Activated naive CD4-positive, alpha-beta T cell treated with anti-CD3 and anti-CD28 coated beads, Interleukin-2, amount 50 U/mL, for 24 hours (primary cell): ENCODE measurements at regions not wholly inside any gene's neighbourhood (a gene's known extent, or its start where the extent isn't known, plus 50 kb on each side); places are given as distances from the start of the nearest gene placed in this dataset.

Experiments used
- H3K27ac Mint-ChIP-seq: one replicate; pipeline ENCODE4 v1.8.0; 2021; ENCODE audit warnings: mild to moderate bottlenecking, mixed read lengths
- H3K27me3 Mint-ChIP-seq: one replicate; pipeline ENCODE4 v1.8.0; 2021; ENCODE audit warnings: mixed read lengths
- H3K36me3 Mint-ChIP-seq: one replicate; pipeline ENCODE4 v1.8.0; 2021; ENCODE audit warnings: mixed read lengths
- H3K4me1 Mint-ChIP-seq: one replicate; pipeline ENCODE4 v1.8.0; 2021; ENCODE audit warnings: mixed read lengths
- H3K4me3 Mint-ChIP-seq: one replicate; pipeline ENCODE4 v1.8.0; 2021; ENCODE audit warnings: mild to moderate bottlenecking, mixed read lengths
- H3K9me3 Mint-ChIP-seq: one replicate; pipeline ENCODE4 v1.8.0; 2021; ENCODE audit warnings: mixed read lengths

GRCh38 chr21:25103500-25104207 is 503.6 kb downstream of the MRPL39 start:
- Mint-ChIP-seq H3K36me3 (no peaks in the 10 kb centered on the region), H3K4me3 (no peak overlapping the region), H3K4me1 (no peaks in the 10 kb centered on the region), H3K9me3 (no peaks in the 10 kb centered on the region), H3K27me3 (peaks cover 2% of the 10 kb centered on the region), H3K27ac (no peak overlapping the region)

DNA sequence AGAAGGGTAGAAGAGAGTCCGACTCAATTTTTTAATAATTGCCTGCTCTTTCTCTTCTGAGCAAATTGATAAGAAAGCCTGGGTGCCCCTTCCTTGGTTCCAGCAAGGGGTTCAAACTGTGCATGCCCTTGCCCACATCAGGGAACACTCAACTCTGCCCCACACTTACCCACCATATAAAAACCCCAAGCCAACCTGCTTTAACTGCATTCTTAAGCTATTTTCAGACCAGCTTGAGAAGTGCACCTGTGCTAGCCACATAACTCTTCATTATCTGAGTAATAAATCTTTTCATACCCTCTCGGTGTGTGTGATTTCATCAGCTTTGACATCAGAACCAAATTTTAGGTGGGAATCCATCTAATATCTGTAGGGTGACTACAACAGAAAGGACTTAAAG is 509.6 kb downstream of the MRPL39 start:
- no peak overlapping the region for H3K27ac Mint-ChIP-seq
- no peaks in the 10 kb centered on the region for H3K27me3 Mint-ChIP-seq
- H3K36me3 Mint-ChIP-seq, result no peaks in the 10 kb centered on the region
- H3K4me1 Mint-ChIP-seq, result no peaks in the 10 kb centered on the region
- H3K9me3 Mint-ChIP-seq, result no peaks in the 10 kb centered on the region
- no peak overlapping the region for H3K4me3 Mint-ChIP-seq

DNA sequence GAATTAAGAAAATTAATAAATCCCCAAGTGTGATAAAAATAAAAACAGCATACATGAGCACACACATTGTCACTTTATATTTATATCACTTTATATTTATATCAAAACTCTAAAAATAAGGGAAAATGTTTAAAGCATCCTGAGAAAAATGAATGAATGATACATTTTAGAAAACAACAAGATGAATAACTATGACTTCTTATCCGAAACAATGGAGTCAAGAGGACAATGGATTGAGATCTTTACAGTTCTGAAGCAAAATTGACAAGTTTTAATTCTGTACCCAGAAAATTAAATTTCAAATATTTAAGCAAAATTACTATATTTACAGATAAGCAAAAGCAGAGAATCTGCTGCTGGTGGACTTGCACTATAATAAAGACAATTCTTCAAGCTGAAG is 512.6 kb downstream of the MRPL39 start:
- Mint-ChIP-seq H3K4me1 (no peaks in the 10 kb centered on the region), H3K4me3 (no peak overlapping the region), H3K36me3 (no peaks in the 10 kb centered on the region), H3K9me3 (peaks cover 5% of the 10 kb centered on the region), H3K27ac (no peak overlapping the region), H3K27me3 (no peaks in the 10 kb centered on the region)

DNA sequence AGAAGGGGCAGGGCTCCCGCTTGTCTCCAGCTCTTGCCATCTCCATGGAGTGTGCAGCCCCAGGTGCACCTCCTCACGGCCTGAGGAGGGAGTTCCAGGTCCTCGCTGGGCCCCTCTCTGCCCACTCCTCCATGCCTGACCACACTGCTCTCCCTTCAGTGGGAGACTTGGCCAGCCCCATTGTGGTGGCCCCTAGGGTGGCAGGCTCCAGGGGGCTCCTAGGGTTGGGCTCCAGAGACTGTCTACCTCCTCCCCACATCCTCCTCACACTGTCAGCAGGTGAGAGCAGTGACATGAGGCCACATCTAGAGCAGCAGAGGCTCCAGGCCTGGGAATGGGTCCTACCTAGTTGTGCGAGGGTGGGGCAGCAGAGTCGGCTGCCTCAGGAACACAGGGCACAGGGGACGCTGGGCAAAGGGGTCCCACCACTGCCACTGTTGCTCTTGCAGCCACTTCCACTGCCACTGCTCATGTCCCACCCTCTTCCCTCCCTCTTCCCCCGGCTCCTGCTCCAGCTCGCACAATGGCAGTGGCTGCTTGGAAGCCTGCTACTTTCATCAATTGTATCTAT is 514.8 kb downstream of the MRPL39 start:
- H3K4me3 Mint-ChIP-seq, result no peak overlapping the region
- no peaks in the 10 kb centered on the region for H3K27me3 Mint-ChIP-seq
- H3K4me1 Mint-ChIP-seq, result no peaks in the 10 kb centered on the region
- H3K27ac Mint-ChIP-seq, result no peak overlapping the region
- H3K36me3 Mint-ChIP-seq, result no peaks in the 10 kb centered on the region
- peaks cover 5% of the 10 kb centered on the region for H3K9me3 Mint-ChIP-seq

GRCh38 chr21:25081096-25081495 is 526.2 kb downstream of the MRPL39 start:
- H3K36me3 Mint-ChIP-seq, result no peaks in the 10 kb centered on the region
- no peaks in the 10 kb centered on the region for H3K27me3 Mint-ChIP-seq
- H3K27ac Mint-ChIP-seq, result no peak overlapping the region
- H3K4me3 Mint-ChIP-seq, result no peak overlapping the region
- no peaks in the 10 kb centered on the region for H3K4me1 Mint-ChIP-seq
- H3K9me3 Mint-ChIP-seq, result no peaks in the 10 kb centered on the region

GRCh38 chr21:25080661-25081060 is 526.6 kb downstream of the MRPL39 start:
- Mint-ChIP-seq H3K4me1 (no peaks in the 10 kb centered on the region), H3K36me3 (no peaks in the 10 kb centered on the region), H3K4me3 (no peak overlapping the region), H3K27ac (no peak overlapping the region), H3K27me3 (no peaks in the 10 kb centered on the region), H3K9me3 (no peaks in the 10 kb centered on the region)

DNA sequence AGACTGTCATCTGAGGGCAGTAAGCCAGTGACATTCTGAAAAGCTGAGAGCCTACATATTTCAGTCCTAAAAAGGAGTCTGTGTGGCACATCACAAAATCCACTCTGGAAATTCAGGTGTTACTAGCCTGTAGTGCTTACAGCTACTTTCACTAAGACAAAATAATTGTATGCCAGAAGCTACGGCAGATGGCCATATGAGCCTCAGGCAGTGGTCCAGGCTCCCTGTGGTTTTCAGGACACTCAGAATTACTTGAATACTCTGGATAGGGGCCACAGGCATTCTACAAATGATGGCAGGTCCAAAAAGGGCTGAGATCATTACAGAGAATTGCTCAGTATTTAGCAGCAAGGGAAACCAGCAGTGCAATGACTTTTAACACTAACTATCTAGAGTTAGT is 527.1 kb downstream of the MRPL39 start:
- H3K27ac Mint-ChIP-seq, result no peak overlapping the region
- H3K4me3 Mint-ChIP-seq, result no peak overlapping the region
- no peaks in the 10 kb centered on the region for H3K36me3 Mint-ChIP-seq
- no peaks in the 10 kb centered on the region for H3K27me3 Mint-ChIP-seq
- H3K9me3 Mint-ChIP-seq, result no peaks in the 10 kb centered on the region
- no peaks in the 10 kb centered on the region for H3K4me1 Mint-ChIP-seq

GRCh38 chr21:25079053-25079452 is 528.2 kb downstream of the MRPL39 start:
- H3K27ac Mint-ChIP-seq, result no peak overlapping the region
- no peak overlapping the region for H3K4me3 Mint-ChIP-seq
- no peaks in the 10 kb centered on the region for H3K9me3 Mint-ChIP-seq
- H3K4me1 Mint-ChIP-seq, result no peaks in the 10 kb centered on the region
- H3K36me3 Mint-ChIP-seq, result no peaks in the 10 kb centered on the region
- no peaks in the 10 kb centered on the region for H3K27me3 Mint-ChIP-seq

GRCh38 chr21:25062061-25062460 is 545.2 kb downstream of the MRPL39 start:
- Mint-ChIP-seq H3K36me3 (no peaks in the 10 kb centered on the region), H3K27me3 (no peaks in the 10 kb centered on the region), H3K9me3 (peaks cover 15% of the 10 kb centered on the region), H3K27ac (no peak overlapping the region), H3K4me1 (no peaks in the 10 kb centered on the region), H3K4me3 (no peak overlapping the region)

DNA sequence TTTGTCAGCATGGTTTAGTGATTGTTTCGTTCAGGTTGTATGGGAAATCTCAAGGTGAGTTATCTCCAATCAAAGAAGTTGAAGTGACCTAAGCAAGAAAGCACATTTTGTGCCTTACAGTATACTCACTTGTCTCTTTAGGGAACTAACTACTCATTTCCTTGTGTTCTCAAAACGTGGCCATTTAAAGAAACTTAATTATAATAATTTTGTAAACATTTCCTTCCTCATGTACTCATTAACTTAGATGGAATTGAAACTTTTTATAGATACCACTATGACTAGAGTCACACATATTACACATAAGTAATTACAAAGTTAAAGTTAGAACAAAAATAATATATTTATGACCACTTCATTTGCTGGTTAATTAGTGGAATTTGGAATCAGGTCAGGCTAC is 552.6 kb downstream of the MRPL39 start:
- H3K36me3 Mint-ChIP-seq, result no peaks in the 10 kb centered on the region
- no peak overlapping the region for H3K27ac Mint-ChIP-seq
- H3K27me3 Mint-ChIP-seq, result no peaks in the 10 kb centered on the region
- no peaks in the 10 kb centered on the region for H3K4me1 Mint-ChIP-seq
- no peak overlapping the region for H3K4me3 Mint-ChIP-seq
- H3K9me3 Mint-ChIP-seq, result peaks cover 12% of the 10 kb centered on the region

DNA sequence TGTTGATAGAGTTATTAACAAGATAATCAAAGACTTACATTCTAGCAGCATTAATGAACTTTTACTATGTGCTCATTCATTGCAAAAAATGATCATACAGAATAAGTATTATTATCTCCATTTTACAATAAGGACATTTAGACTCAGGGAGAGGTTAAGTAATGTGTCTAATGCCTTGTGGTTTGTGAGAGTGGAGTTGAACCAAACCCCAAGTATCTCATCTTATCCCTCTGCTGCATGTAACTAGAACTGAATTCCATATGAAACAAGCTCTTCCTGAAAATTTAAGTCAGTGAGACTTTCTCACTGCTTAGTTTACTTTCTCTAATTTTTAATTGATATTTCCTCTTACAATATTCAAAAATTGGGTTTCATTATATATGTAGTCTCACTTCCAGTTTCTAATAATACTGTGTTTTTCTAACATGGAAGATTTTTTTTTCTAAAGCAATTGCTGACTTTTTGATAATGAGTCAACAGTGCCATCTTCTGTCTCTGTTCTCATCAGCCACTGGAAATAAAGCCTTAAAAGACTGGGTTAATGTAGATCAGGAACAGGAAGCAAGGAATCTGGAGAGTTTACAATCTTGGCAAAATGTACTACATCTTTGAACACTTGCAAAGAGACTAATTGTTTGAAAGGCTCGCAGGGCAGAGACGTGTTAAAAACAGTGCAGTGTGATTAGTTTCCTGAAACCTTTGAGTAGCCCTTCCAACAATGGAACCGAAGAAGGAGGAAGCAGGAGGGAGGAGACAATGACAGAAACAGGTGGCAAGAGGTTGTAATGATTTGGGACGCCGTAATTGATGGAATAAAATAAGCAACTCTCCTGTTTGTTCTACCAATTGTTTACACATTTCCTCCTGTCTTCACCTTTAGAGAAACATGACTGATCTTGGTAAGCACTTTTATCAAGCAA is 567.6 kb downstream of the MRPL39 start:
- no peaks in the 10 kb centered on the region for H3K36me3 Mint-ChIP-seq
- peaks cover 2% of the 10 kb centered on the region for H3K27me3 Mint-ChIP-seq
- H3K27ac Mint-ChIP-seq, result no peak overlapping the region
- no peak overlapping the region for H3K4me3 Mint-ChIP-seq
- peaks cover under 1% of the 10 kb centered on the region for H3K9me3 Mint-ChIP-seq
- no peaks in the 10 kb centered on the region for H3K4me1 Mint-ChIP-seq

DNA sequence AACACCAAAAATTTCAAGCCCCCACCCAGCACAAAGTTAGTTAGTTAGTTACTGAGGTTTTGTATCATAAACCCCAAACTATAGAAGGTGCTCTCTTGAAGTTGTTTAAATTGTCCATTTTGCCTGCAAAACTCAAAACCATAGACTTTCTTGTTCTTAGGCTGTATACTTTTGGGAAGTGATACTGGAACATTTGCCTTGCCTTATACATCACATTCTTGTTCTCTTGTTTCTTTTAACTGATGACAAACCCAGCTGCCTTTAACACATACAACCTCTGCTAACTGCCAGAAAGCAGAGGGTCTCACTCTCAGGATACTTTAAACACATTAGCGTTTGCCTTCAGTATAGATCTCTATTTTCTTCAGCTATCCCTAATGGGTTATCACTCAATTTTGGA is 570.5 kb downstream of the MRPL39 start:
- Mint-ChIP-seq H3K36me3 (no peaks in the 10 kb centered on the region), H3K4me1 (no peaks in the 10 kb centered on the region), H3K9me3 (no peaks in the 10 kb centered on the region), H3K27me3 (peaks cover 2% of the 10 kb centered on the region), H3K27ac (no peak overlapping the region), H3K4me3 (no peak overlapping the region)

- no peaks in the 10 kb centered on the region for H3K4me1 Mint-ChIP-seq
- H3K9me3 Mint-ChIP-seq, result no peaks in the 10 kb centered on the region
- H3K27me3 Mint-ChIP-seq, result no peaks in the 10 kb centered on the region
- H3K27ac Mint-ChIP-seq, result no peak overlapping the region
- no peaks in the 10 kb centered on the region for H3K36me3 Mint-ChIP-seq
- no peak overlapping the region for H3K4me3 Mint-ChIP-seq
Measured at GRCh38 chr21:25031750-25032149, 575.5 kb downstream of the MRPL39 start.

DNA sequence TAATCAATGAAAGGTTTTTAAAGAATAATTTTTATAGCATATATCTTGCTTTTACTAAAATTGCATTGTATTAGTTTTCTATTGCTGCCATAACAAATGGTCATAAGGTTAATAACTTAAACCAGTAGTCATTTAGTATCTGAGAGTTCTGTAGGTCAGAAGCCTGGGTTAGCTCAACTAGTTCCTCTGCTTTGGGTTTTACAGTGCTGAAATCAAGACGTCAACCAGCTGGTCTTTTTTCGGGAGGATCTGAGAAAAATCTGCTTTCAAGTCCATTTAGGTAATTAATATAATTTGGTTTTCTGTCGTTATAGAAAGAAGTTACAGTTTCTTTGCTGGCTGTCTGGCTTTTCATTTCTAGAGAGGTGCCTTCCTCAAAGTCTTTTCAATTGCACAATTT is 577.7 kb downstream of the MRPL39 start:
- Mint-ChIP-seq H3K4me3 (no peak overlapping the region), H3K4me1 (no peaks in the 10 kb centered on the region), H3K9me3 (no peaks in the 10 kb centered on the region), H3K36me3 (no peaks in the 10 kb centered on the region), H3K27me3 (no peaks in the 10 kb centered on the region), H3K27ac (no peak overlapping the region)

DNA sequence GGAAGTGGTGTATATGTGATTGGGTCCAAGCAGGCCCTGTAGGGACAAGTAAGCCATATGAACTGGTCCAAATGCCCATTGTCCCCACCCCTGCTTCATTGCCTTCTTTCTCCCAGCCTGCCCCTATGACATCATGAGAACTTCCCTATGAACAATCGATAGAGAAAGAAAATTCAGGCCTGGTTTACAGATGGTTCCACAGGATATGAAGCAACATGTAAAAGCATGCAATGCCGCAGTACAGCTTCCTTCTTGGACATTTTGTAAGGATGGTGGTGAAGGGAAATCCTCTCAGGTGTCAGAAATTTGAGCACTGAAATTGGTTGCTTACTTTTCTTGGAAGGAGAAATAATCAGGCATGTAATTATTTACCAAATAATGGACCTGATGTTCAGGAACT is 581.7 kb downstream of the MRPL39 start:
- H3K4me3 Mint-ChIP-seq, result no peak overlapping the region
- H3K4me1 Mint-ChIP-seq, result no peaks in the 10 kb centered on the region
- no peak overlapping the region for H3K27ac Mint-ChIP-seq
- no peaks in the 10 kb centered on the region for H3K9me3 Mint-ChIP-seq
- H3K27me3 Mint-ChIP-seq, result no peaks in the 10 kb centered on the region
- H3K36me3 Mint-ChIP-seq, result no peaks in the 10 kb centered on the region

- no peak overlapping the region for H3K4me3 Mint-ChIP-seq
- no peaks in the 10 kb centered on the region for H3K36me3 Mint-ChIP-seq
- no peaks in the 10 kb centered on the region for H3K27me3 Mint-ChIP-seq
- H3K27ac Mint-ChIP-seq, result no peak overlapping the region
- H3K4me1 Mint-ChIP-seq, result no peaks in the 10 kb centered on the region
- no peaks in the 10 kb centered on the region for H3K9me3 Mint-ChIP-seq
Measured at GRCh38 chr21:25024639-25025038, 582.6 kb downstream of the MRPL39 start.
